KMS-11 (cell line): ENCODE measurements at regions not wholly inside any gene's neighbourhood (a gene's known extent, or its start where the extent isn't known, plus 50 kb on each side); places are given as distances from the start of the nearest gene placed in this dataset.

ENCODE experiments used
- H2AFZ ChIP-seq: fragments of 200-600 bp; sonication (generic); 2 replicates; pipeline ENCODE4 v1.6.1; 2016; ENCODE audit warnings: antibody characterized with exemption, mixed run types, low read depth
- H3K27ac ChIP-seq: fragments of 200-600 bp; sonication (generic); 2 replicates; pipeline ENCODE4 v1.6.1; 2016; ENCODE audit warnings: mild to moderate bottlenecking, mixed run types
- H3K27me3 ChIP-seq: fragments of 200-600 bp; sonication (generic); 2 replicates; pipeline ENCODE4 v1.6.1; 2017; ENCODE audit warnings: mild to moderate bottlenecking, low read depth, mixed run types, moderate library complexity; ENCODE audit not compliant: insufficient read depth
- H3K36me3 ChIP-seq: fragments of 200-600 bp; sonication (generic); 2 replicates; pipeline ENCODE4 v1.6.1; 2017; ENCODE audit warnings: mild to moderate bottlenecking, mixed run types; ENCODE audit not compliant: insufficient read depth
- H3K4me1 ChIP-seq: fragments of 200-600 bp; sonication (generic); 2 replicates; pipeline ENCODE4 v1.6.1; 2016; ENCODE audit warnings: mild to moderate bottlenecking, low read depth, mixed run types; ENCODE audit not compliant: poor library complexity, severe bottlenecking
- H3K4me2 ChIP-seq: fragments of 200-600 bp; sonication (generic); 2 replicates; pipeline ENCODE4 v1.7.0; 2016; ENCODE audit warnings: mild to moderate bottlenecking, mixed run types
- H3K4me3 ChIP-seq: fragments of 200-600 bp; sonication (generic); IDR thresholded peaks from 2 replicates; pipeline ENCODE4 v1.6.1; 2017; ENCODE audit warnings: low read depth, low read length, mixed read lengths; ENCODE audit not compliant: insufficient read depth
- H3K79me2 ChIP-seq: fragments of 200-600 bp; sonication (generic); 2 replicates; pipeline ENCODE4 v1.6.1; 2016; ENCODE audit warnings: low read depth, mixed run types; ENCODE audit not compliant: insufficient read depth
- H3K9ac ChIP-seq: fragments of 200-600 bp; sonication (generic); 2 replicates; pipeline ENCODE4 v1.6.1; 2016; ENCODE audit warnings: mild to moderate bottlenecking, mixed run types
- H4K20me1 ChIP-seq: fragments of 200-600 bp; sonication (generic); 2 replicates; pipeline ENCODE4 v1.6.1; 2016; ENCODE audit warnings: mild to moderate bottlenecking, mixed run types; ENCODE audit not compliant: insufficient read depth
- TF ChIP-seq, protein P1 (sequence below): fragments of 200-600 bp; sonication (generic); conservative IDR thresholded peaks from 2 replicates; pipeline ENCODE4 v1.6.1; 2017; ENCODE audit warnings: low read depth, mild to moderate bottlenecking, antibody characterized with exemption, low read length, moderate library complexity, mixed read lengths

GRCh38 chr11:127567237-127567932 is 566.8 kb upstream of the KIRREL3 start:
- Histone ChIP-seq H3K79me2 (no peaks in the 10 kb centered on the region), H4K20me1 (no peaks in the 10 kb centered on the region), H3K9ac (no peak overlapping the region), H3K27me3 (no peaks in the 10 kb centered on the region), H3K36me3 (no peaks in the 10 kb centered on the region), H3K4me2 (no peak overlapping the region), H3K4me1 (no peaks in the 10 kb centered on the region), H2AFZ (no peak overlapping the region), H3K4me3 (no peak overlapping the region), H3K27ac (no peak overlapping the region)
- TF ChIP-seq, protein P1, sequence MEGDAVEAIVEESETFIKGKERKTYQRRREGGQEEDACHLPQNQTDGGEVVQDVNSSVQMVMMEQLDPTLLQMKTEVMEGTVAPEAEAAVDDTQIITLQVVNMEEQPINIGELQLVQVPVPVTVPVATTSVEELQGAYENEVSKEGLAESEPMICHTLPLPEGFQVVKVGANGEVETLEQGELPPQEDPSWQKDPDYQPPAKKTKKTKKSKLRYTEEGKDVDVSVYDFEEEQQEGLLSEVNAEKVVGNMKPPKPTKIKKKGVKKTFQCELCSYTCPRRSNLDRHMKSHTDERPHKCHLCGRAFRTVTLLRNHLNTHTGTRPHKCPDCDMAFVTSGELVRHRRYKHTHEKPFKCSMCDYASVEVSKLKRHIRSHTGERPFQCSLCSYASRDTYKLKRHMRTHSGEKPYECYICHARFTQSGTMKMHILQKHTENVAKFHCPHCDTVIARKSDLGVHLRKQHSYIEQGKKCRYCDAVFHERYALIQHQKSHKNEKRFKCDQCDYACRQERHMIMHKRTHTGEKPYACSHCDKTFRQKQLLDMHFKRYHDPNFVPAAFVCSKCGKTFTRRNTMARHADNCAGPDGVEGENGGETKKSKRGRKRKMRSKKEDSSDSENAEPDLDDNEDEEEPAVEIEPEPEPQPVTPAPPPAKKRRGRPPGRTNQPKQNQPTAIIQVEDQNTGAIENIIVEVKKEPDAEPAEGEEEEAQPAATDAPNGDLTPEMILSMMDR, result no peak

- no peak overlapping the region for H2AFZ ChIP-seq
- H4K20me1 ChIP-seq, result no peaks in the 10 kb centered on the region
- H3K4me3 ChIP-seq, result no peak overlapping the region
- H3K36me3 ChIP-seq, result no peaks in the 10 kb centered on the region
- H3K79me2 ChIP-seq, result no peaks in the 10 kb centered on the region
- no peaks in the 10 kb centered on the region for H3K27me3 ChIP-seq
- no peak overlapping the region for H3K27ac ChIP-seq
- no peak overlapping the region for H3K4me2 ChIP-seq
- no peak overlapping the region for H3K9ac ChIP-seq
- no peaks in the 10 kb centered on the region for H3K4me1 ChIP-seq
- TF ChIP-seq, protein P1, result no peak
Observed at GRCh38 chr11:127564810-127565209, 564.2 kb upstream of the KIRREL3 start.

- H3K36me3 ChIP-seq, result no peaks in the 10 kb centered on the region
- TF ChIP-seq, protein P1, result no peak
- H3K79me2 ChIP-seq, result no peaks in the 10 kb centered on the region
Observed at GRCh38 chr11:127559978-127560377, 559.4 kb upstream of the KIRREL3 start.

DNA sequence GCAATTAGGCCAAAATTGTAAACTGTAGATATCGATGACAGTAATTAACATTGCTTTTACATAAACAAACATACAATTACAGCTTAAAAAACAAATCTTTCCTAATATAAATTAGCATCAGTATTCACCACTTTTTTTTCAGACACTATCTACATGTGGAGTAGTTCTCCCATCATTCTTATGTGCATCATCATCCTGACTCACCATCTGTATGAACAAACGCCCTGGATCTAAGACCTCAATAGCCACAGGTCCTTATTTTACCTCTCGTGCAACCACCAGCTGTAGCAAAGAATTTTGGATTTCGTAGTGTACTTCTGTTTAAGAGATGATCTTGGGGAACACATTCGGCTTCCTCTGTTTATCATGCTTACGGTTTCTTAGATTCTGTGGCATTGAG is 551.9 kb upstream of the KIRREL3 start:
- Histone ChIP-seq H4K20me1 (no peaks in the 10 kb centered on the region), H3K27me3 (no peaks in the 10 kb centered on the region), H3K79me2 (no peaks in the 10 kb centered on the region), H3K36me3 (no peaks in the 10 kb centered on the region), H3K4me3 (no peak overlapping the region), H3K4me2 (no peak overlapping the region), H3K4me1 (no peaks in the 10 kb centered on the region), H2AFZ (no peak overlapping the region), H3K9ac (no peak overlapping the region), H3K27ac (no peak overlapping the region)
- TF ChIP-seq, protein P1, result no peak

More at GRCh38 chr11:127559978-127560377, 559.4 kb upstream of the KIRREL3 start:
- no peak overlapping the region for H3K9ac ChIP-seq
- H3K4me1 ChIP-seq, result no peaks in the 10 kb centered on the region
- H3K4me3 ChIP-seq, result no peak overlapping the region
- H3K27ac ChIP-seq, result no peak overlapping the region
- no peak overlapping the region for H2AFZ ChIP-seq
- H4K20me1 ChIP-seq, result no peaks in the 10 kb centered on the region
- no peak overlapping the region for H3K4me2 ChIP-seq
- H3K27me3 ChIP-seq, result no peaks in the 10 kb centered on the region
